ENCODE measurements at regions not wholly inside any gene's neighbourhood (a gene's known extent, or its start where the extent isn't known, plus 50 kb on each side); places are given as distances from the start of the nearest gene placed in this dataset.

DNA sequence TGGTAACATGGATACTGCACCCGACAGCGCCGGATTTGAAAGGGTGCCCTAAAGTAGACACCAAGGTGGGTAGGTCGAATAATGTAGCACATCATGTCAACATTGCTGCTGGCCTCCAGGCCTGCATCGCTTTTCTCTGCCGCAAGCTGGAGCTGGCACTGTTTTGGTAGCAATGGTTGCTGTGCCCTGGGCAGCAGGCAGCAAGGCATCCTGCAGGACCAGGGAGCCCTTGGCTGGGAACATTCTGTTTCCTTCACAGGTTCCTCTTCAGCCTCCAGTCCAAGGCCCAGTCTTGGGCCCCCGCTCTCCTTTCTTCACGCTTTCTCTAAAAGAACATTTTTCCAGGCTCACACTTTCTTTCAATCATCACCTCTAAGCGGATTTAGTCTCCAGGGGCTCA lies 365.8 kb upstream of the JARID2 start:
- DNase-seq: no peak
- H3K9me3 ChIP-seq (replicated peaks): no peaks in the 10 kb centered on the region
- peak overlapping the region; percentile 59 for H3K27ac ChIP-seq (replicated peaks)
- no peak overlapping the region for H3K4me3 ChIP-seq
- intact Hi-C loops (cut with micrococcal nuclease): no loop called here
- TF ChIP-seq CTCF (IDR thresholded peaks at IDR 0.05; ENCODE audit: borderline replicate concordance): peak; percentile 52
- no peaks in the 10 kb centered on the region for H3K27me3 ChIP-seq (ENCODE audit: low read depth)
- peaks cover 69% of the 10 kb centered on the region for H3K4me1 ChIP-seq
- H3K36me3 ChIP-seq: no peaks in the 10 kb centered on the region

DNA sequence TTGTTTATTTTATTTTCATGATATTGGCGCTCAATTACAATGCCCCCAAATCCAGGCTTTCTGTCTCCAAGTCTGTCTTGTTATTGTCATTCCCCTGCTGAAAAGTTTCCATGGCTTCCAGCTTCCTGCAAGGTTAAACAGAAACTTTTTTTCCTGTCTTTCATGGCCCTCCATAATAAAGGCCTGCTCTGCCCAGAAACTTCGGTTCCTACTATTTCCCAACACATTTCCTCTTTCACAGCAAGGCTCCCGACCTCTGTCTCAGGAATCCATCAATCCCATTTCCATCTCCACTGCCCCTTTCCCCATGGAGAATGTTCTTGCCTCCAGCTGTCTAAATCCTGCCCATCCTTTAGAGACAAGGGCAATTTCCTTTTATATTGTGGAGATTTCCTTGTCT lies 365.2 kb upstream of the JARID2 start:
- H3K27ac ChIP-seq (replicated peaks): peak overlapping the region; percentile 59
- intact Hi-C loops (cut with micrococcal nuclease): no loop called here

DNA sequence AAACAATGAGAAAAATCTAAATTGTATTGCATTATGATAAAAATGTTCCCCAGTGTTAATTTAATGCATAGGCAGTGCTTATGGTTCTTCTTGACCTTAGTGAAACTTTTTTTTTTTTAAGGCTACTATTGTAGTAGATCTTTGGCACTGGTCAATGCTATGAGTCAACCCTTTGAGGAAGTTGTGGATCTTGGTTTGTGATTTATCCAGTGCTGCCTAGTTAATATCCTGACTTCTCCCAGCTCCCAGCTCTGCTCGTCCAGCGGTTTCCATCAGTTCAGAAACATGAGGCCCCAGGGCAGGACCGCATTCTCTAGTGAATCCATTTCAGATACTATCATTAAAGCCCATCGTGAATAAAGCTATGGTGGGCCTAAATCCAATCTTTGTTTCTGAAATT lies 364.5 kb upstream of the JARID2 start:
- DNase-seq: no peak
- no peak for TF ChIP-seq CTCF (IDR thresholded peaks at IDR 0.05; ENCODE audit: borderline replicate concordance)
- no peaks in the 10 kb centered on the region for H3K27me3 ChIP-seq (ENCODE audit: low read depth)
- no peaks in the 10 kb centered on the region for H3K9me3 ChIP-seq (replicated peaks)
- H3K27ac ChIP-seq (replicated peaks): peak overlapping the region; percentile 59
- intact Hi-C loops (cut with micrococcal nuclease): no loop called here
- H3K4me1 ChIP-seq: peaks cover 68% of the 10 kb centered on the region
- no peak overlapping the region for H3K4me3 ChIP-seq
- no peaks in the 10 kb centered on the region for H3K36me3 ChIP-seq

More for the DNA sequence above, 365.2 kb upstream of the JARID2 start:
- Histone ChIP-seq H3K36me3 (no peaks in the 10 kb centered on the region), H3K27me3 (ENCODE audit: low read depth) (no peaks in the 10 kb centered on the region), H3K4me1 (peaks cover 69% of the 10 kb centered on the region), H3K9me3 (replicated peaks) (no peaks in the 10 kb centered on the region), H3K4me3 (no peak overlapping the region)
- TF ChIP-seq CTCF (IDR thresholded peaks at IDR 0.05; ENCODE audit: borderline replicate concordance): no peak
- DNase-seq: no peak

GRCh38 chr6:14882394-14883026 lies 363.4 kb upstream of the JARID2 start:
- H3K4me3 ChIP-seq: no peak overlapping the region
- H3K4me1 ChIP-seq: peaks cover 62% of the 10 kb centered on the region
- no peak for TF ChIP-seq CTCF (IDR thresholded peaks at IDR 0.05; ENCODE audit: borderline replicate concordance)
- intact Hi-C loops (cut with micrococcal nuclease): no loop called here
- no peaks in the 10 kb centered on the region for H3K27me3 ChIP-seq (ENCODE audit: low read depth)
- no peaks in the 10 kb centered on the region for H3K36me3 ChIP-seq
- peak; percentile 24 for DNase-seq
- no peaks in the 10 kb centered on the region for H3K9me3 ChIP-seq (replicated peaks)
- peak overlapping the region; percentile 27 for H3K27ac ChIP-seq (replicated peaks)

- Histone ChIP-seq H3K36me3 (no peaks in the 10 kb centered on the region), H3K4me3 (no peak overlapping the region), H3K9me3 (replicated peaks) (no peaks in the 10 kb centered on the region), H3K27ac (replicated peaks) (no peak overlapping the region), H3K4me1 (peaks cover 64% of the 10 kb centered on the region), H3K27me3 (ENCODE audit: low read depth) (no peaks in the 10 kb centered on the region)
- TF ChIP-seq CTCF (IDR thresholded peaks at IDR 0.05; ENCODE audit: borderline replicate concordance): no peak
- DNase-seq: no peak
- intact Hi-C loops (cut with micrococcal nuclease): no loop called here
These were observed 361.9 kb upstream of the JARID2 start for GRCh38 chr6:14883921-14884320.
